Activated T-cell treated with anti-CD3 and anti-CD28 coated beads for 4 hours (primary cell): ENCODE measurements at regions not wholly inside any gene's neighbourhood (a gene's known extent, or its start where the extent isn't known, plus 50 kb on each side); places are given as distances from the start of the nearest gene placed in this dataset.

Experiments
- DNase-seq: peaks from one replicate; pipeline ENCODE4 v3.0.0-alpha.2; 2020

DNA sequence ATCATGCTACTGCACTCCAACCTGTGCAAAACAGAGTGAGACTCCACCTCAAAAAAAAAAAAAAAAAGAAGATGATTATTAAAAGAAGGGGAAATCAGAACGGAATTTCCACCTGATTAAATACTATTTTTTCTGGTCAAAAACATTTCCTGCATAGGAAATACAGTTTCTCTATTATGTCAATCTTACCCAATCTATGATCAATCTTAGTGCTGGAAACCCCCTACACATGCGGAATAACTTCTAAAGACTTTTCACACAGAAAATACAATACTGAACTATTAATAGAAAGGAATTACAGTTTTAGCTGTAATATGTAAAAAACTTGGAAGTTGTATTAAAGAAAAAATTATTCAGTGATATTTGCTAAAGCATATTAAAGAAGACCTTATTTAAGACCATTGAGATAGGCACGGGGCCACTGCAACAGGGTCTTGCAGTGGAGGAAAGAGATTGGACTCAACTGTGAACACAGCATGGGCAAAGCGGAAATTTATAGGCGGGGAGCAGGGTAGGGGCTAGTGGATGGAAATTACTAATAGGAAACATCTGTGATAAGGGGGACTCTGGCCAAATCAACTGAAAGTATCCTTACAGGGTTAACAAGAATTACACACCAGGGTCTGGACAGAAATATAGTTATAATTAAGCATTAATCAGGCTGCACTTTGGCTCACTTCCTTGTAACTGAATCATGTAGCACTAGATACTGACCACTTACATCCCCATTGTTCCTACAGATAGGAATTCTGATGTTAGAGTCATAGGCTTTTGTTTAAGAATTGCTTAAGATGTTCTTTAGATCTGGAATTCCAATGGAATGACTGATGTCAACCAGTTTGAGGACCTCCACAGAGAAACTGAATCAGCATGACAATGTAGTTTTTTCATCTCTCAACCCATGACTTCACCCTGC lies 411.5 kb upstream of the DDI1 start:
- no peak for DNase-seq

DNA sequence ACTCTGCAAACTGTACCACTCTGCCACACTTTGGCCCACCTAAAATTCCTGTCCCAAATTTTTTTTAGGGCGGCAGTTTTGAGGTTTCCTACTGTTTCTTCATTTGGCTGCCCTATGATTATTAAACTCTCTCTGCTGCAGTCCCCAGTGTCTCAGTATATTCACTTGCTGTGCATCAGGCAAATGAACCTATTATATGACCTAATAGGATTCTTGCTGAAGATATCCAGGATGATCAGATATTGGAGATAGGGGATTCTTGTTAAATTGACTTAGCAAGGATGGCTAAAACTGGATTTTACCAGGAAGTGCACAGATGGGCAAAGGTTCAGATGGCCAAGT lies 410.8 kb upstream of the DDI1 start:
- DNase-seq: no peak

GRCh38 chr11:103628121-103628520 lies 408.3 kb upstream of the DDI1 start:
- no peak for DNase-seq

DNA sequence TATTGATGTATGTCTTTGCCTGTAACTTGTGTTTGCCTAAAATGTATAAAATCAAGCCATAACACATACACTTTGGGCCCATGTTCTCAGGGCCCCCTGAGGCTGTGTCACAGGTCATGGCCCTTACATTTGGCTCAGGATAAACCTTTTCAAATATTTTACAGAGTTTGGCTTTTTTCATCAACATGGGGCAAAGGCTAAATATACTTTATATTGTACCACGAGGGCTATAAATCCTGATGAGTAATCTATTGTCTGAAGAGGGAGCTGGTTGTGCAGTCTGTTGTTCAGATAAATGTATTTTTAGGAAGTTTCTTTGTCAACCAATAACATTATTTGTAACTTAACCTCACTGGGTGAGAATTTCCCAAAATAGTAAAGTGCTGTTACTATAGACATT lies 404.6 kb upstream of the DDI1 start:
- no peak for DNase-seq

DNA sequence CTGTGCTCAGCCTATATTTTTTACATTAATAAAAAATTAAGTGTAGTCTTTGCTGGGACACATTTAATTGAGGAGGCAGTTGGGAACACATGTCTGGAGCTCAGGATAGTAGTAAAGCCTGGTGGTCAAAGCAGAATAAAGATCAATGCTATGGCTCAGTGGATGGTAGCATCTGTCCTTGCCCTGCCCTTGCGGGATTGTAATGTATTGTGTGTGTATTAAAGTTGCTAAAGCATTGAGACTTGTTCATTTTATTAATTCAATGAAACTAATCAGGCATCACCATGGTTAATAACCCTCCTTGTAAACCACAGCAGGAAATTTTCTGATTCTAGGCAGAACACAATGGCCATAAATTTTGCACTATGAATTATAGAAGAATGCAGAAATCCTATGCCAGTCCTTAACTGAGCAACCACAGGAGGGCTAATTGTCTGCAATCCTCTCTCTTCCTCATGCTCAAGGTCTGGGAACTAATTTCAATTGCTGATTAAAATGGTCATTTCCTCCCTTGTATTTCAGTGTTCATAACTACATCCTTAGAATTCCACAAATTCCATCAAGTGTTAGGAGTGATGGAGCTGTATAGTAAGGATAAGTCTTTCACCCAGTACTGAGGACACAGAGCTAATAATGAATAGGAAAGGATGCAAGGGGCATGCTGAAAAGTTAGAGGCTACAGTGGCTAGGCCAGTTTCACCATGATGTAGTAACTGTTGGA lies 403.2 kb upstream of the DDI1 start:
- DNase-seq: no peak

DNA sequence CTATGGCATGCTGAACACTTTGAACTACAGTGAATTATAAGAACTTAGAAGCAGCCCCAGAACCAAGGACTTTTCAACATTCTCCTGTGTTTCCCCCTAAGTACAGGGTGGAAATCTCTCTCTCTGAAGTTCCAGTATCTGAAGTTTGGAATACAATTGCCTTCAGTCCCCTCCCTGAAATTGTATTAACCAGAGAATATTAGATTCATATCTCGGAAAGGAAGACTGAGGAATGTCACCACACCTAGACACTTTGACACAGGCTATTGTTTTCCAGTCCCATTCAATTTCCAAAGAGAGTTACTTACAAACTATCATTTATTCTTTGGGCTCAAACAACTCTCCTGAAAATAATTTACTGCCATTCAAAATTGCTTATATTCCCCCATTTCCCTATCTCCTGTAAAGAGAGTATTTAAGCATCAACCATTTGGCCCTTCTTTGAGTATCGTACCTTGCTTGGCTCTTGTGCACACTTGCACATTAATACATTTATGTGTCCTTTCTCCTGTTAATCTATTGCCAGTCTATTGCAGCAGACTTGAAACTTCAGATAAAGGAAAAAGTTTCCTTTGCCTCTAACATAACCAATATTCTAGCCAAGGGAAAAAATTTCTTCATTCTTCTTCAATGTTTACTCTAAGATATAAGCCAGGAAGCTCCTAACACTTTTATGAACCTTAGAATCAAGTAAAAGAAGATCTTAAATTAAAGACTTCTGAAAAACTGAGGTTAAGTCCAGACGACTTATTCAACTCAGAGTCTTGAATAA lies 402.4 kb upstream of the DDI1 start:
- no peak for DNase-seq

DNA sequence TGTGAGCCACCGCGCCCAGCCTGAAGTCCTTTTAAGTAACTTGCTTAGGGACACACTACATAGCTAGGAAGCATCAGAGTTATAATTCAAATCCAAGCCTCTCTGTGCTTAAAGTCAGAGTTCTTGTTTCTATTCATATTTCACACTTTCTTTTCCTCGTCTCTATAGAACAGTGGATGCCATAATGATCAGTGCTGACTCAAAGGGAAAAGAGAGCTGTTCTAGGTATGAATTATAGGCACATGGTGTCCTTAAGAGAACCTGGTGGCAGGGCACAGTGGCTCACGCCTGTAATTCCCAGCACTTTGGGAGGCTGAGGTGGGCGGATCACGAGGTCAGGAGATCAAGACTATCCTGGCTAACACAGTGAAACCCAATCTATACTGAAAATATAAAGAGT lies 400.2 kb upstream of the DDI1 start:
- DNase-seq: no peak

GRCh38 chr11:103637295-103637694 lies 399.1 kb upstream of the DDI1 start:
- no peak for DNase-seq

DNA sequence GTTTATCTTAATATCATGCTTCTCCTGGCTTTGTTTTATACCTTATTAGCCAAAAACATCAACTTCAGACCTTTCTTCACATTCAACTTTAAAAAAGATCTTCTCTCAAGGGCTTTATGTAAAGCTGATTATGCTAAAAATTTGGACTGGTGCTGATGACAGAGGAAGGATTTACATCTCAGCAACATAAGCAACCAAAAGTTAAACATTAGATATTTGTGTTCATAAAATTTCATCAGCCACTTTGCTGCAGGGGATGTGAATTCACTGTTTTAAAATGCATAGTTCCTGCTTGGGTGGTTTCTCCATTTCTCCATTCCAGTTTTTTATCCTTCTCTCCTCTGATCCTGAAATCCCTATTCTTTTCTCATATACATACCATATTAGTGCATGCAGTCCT lies 398.6 kb upstream of the DDI1 start:
- DNase-seq: no peak

- no peak for DNase-seq
These were observed 391.8 kb upstream of the DDI1 start for GRCh38 chr11:103644676-103645075.

GRCh38 chr11:103648054-103648453 lies 388.4 kb upstream of the DDI1 start:
- DNase-seq: no peak

DNA sequence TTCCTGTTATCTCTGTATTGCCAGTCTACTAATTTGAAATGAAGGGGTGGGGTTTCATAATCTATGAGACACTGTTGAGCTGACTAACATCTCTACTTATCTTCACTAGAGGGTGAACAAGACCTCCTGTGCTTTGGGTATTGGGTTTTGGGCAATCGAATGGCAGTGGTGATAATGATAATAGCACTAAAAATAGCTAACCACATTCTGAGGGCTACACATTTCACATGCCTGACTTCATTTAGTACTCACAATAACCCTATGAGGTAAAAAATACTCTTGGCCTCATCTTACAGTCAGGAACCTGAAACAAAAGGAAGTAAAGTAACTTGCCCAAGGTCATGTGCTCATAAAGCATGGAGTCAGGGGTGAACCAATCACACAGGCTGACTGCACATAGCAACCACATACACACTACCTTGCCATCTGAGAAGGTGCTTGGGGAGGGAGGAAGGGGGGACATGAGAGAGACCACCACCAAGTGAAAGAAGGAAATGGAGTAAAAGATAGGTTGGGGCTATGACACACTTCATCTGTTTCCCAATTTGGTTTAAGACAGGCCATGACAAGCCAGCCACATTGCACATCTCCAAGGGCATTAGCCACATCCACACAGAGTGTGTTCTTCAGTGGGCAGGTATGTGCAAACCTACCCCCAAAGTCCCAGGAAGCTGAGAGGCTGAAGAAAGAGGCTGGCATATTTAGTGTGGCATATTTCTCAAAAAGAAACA lies 387.6 kb upstream of the DDI1 start:
- DNase-seq: no peak

- no peak for DNase-seq
These were observed 387.0 kb upstream of the DDI1 start for GRCh38 chr11:103649401-103649895.

GRCh38 chr11:103650330-103650729 lies 386.1 kb upstream of the DDI1 start:
- no peak for DNase-seq

DNA sequence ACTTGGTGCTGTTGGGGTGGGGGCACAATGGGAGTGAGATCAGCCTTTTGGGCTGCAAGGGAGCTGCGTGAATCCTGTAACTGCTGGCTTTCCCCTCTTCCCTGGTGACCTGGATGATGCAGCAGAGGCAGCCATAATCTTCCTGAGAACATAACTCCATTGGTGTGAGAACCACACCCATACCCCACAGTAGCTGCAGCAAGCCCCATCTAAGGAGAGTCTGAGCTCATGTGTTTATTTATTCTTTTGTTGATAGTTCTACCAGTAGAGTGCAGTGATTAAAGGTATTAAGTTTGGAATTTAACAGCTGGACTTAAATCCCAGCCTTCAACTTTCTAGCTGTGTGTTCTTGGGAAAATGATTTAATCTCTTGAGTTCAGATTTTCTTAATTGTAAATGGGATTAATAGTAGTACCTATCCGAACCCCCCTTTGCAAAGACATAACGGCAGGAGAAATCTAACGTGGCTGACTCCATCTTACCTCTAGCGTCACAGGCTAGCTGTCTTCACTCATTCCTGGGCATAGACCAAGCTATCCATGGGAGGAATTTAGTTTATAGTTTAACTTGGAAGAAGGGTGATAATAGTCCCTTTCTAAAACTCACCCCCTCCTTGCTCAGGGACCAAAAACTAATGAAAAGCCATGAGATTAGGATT lies 385.0 kb upstream of the DDI1 start:
- DNase-seq: no peak

GRCh38 chr11:103652013-103652412 lies 384.4 kb upstream of the DDI1 start:
- no peak for DNase-seq

GRCh38 chr11:103656382-103656781 lies 380.1 kb upstream of the DDI1 start:
- no peak for DNase-seq

DNA sequence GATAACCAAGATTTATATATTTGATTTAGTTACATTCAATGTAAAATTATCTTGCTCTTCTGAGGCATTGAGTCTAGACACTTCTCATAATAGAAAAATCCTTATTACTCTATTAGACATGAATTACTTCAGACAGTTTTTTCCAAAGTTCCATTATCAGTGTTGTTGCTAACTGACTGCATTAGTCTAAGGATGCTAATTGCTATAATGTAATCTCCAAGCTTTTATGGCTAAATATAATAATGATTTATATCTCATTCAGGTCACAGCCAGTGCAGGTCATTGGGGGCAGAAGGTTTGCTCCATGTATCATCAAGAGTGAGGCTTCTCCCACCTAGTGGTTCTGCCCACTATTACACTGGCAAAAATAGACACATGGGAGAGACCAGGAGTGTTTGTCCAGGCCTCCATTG lies 377.2 kb upstream of the DDI1 start:
- no peak for DNase-seq

GRCh38 chr11:103659743-103660142 lies 376.7 kb upstream of the DDI1 start:
- DNase-seq: no peak

GRCh38 chr11:103661185-103661584 lies 375.3 kb upstream of the DDI1 start:
- DNase-seq: no peak

- no peak for DNase-seq
These were observed 374.4 kb upstream of the DDI1 start for GRCh38 chr11:103661991-103662390.

DNA sequence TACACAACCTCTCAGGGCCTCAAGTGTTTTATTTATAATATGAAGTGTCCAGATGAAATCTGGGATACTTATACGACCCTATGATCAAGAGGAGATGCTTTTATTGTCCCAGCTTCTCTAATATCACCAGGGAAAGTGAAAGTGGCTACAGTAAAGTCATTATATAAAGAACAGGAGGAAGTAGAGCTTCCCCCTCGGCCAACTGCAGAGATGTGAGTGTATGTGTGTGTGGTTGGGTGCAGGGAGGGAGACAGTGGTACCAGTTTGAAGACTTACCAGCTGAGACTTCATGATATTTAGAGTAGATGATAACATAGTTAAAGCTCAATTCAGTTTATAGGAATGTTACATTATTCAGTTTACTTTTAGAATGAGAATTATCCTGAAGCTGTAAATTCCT lies 373.6 kb upstream of the DDI1 start:
- no peak for DNase-seq
